GM18858 (cell line): ENCODE measurements at regions not wholly inside any gene's neighbourhood (a gene's known extent, or its start where the extent isn't known, plus 50 kb on each side); places are given as distances from the start of the nearest gene placed in this dataset.

Source experiments
- ATAC-seq: cut with Tn5 transposase; IDR thresholded peaks from one replicate; pipeline ENCODE4 v1.9.1; 2021; ENCODE audit not compliant: unreplicated experiment

GRCh38 chr1:219362702-219363101, 189.0 kb downstream of the LYPLAL1 start:
- ATAC-seq = no peak

DNA sequence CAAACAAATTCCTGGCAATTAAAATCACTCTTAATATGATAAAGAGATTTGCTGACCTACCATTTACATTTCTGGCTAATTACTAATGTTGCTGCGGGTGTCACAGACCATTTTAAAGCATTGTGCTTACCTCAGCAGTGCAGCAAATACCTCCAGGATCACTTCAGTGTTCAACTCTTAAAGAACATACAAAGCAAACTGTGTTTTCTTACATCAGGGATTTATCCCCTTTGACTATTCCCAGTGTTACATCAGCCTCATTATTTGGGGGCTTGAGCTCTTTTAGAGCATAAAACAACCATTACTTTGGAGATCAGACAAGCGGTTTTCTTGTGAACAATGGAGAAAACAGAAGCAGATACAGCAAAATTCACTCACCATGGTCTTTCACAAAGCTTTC, 185.4 kb downstream of the LYPLAL1 start:
- no peak for ATAC-seq

DNA sequence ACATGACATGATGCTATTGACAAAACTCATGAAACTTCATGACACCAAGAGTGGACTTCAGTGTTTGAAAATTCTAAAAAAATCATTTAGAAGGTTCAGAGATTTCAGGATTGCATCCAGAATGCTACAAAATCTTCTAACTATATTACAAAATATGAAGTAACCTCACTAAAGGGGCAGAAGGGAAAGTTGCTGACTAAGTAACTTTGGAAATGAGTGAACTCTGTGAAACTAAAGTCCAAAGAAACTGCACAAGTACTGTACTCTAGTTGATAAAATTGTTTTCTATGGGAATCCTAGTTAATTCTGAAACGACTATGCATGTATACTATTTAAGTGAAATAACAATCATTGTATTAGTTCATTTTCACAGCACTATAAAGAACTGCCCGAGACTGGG, 184.4 kb downstream of the LYPLAL1 start:
- ATAC-seq = no peak

GRCh38 chr1:219354962-219355361, 181.3 kb downstream of the LYPLAL1 start:
- ATAC-seq = no peak

- no peak for ATAC-seq
These were observed 179.4 kb downstream of the LYPLAL1 start for GRCh38 chr1:219352961-219353651.

DNA sequence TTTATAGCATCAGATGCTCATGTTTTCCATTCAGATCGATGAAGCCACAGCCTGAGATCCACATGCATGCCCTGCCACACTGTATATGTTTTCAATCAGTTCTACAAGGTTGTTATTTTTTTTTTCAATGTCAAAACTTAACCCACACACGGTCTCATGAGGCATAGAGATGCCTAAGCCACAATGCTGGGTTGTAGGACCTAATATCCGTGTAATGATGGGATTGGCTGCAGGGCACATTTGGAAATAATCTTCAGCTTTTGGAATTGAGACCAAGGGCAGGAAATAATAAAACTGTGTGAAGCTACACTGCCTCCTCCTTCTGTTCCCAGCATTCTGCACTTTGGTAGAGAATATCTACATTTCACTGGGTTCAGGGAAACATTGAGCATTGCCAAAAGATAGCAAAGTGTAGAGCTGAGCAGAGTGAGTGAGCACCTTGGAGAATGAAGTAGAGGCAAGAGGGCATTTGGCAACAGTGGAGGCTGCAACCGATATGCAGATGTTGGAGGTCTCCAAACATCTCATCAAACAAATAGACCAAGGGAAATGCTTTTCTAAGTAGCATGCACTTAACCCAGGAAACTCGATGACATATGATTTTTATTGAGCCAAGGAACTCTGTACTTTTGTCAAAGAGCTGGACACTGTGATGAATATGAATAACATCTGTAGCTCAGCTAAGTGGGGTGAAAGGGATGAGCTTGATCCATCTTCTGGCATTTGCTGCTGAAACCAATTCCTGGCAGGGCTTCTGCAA, 176.7 kb downstream of the LYPLAL1 start:
- ATAC-seq = no peak

- ATAC-seq = no peak
These were observed 174.3 kb downstream of the LYPLAL1 start for GRCh38 chr1:219347921-219348391.

GRCh38 chr1:219347376-219347775, 173.7 kb downstream of the LYPLAL1 start:
- ATAC-seq = no peak

GRCh38 chr1:219345953-219346352, 172.3 kb downstream of the LYPLAL1 start:
- ATAC-seq = no peak

GRCh38 chr1:219342836-219343235, 169.2 kb downstream of the LYPLAL1 start:
- no peak for ATAC-seq

GRCh38 chr1:219340796-219341195, 167.1 kb downstream of the LYPLAL1 start:
- ATAC-seq = no peak

DNA sequence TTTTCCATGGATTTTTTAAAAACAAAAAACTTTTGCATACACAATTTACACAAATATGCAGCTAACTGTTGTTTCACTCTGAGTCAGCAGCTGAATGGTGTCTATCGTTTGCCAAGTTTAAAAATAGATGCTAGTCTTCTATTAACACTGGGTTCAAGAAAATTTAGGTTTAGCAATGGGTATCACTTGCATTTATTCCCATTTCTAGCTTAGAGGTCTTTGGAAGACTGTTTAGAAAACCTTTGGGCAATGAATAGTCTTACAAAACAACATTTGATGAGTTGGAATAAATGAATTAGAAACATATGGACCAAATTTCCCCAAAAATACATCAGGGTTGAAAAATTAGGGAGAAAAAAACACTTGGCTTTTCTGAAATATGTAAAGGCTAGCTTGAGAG, 165.8 kb downstream of the LYPLAL1 start:
- ATAC-seq = no peak

GRCh38 chr1:219337588-219337987, 163.9 kb downstream of the LYPLAL1 start:
- no peak for ATAC-seq

DNA sequence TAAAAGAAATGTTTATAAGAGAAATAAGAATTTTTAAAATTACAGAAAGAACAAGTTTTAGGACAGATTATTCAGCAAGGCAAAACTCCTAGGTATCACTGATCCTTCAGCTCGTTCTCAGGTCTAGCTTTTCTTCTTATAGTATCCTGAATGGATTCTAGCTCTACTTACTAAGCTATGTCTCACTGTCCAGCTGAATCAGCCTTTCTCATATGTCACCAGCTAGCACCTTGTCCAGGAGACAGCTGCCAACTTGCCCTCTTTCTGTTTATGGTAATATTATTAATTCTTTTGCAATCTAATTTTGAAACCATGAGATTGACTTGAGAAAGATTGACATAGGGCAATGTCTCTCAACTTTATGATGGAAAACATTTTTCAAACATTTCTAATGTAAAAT, 159.9 kb downstream of the LYPLAL1 start:
- ATAC-seq = no peak

DNA sequence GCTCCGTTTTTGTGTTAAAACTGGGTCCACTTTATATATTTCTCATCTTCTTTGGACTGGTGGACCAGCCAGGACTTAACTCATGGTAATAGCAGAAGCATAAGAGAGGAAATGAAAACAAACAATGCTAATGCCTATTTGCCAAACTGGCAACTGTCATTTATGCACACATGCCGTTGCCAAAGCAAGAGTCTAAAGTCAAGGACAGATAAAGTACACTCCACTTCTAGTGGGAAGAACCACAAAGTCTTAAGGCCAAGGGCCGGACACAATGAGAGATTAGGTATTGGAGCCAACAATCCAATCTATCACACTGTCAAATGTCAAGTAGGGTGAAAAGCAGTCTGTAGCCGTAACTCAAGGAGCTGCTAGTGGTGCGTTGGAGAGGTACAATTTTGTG, 157.7 kb downstream of the LYPLAL1 start:
- ATAC-seq = no peak

- no peak for ATAC-seq
These were observed 157.0 kb downstream of the LYPLAL1 start for GRCh38 chr1:219330669-219331068.

DNA sequence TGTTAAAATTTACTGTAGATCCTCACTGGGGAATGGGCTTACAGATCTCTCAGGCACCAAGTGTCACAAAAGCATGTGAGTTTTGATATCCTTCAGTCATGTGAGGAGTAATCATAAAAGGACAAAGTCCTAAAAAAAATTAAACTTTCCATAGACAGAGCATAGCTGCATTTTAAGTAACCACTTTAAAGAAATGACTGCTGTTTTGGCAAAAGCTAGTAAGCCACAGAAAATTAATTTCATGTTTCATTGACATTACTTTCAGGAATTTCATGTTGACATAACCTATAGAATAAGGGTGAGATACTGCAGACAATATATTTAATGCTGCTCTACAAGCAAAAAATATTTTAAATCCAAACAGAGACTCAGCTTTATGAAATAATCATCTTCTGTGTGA, 156.3 kb downstream of the LYPLAL1 start:
- no peak for ATAC-seq

- ATAC-seq = no peak
These were observed 155.9 kb downstream of the LYPLAL1 start for GRCh38 chr1:219329578-219329977.

GRCh38 chr1:219326843-219327242, 153.2 kb downstream of the LYPLAL1 start:
- no peak for ATAC-seq

DNA sequence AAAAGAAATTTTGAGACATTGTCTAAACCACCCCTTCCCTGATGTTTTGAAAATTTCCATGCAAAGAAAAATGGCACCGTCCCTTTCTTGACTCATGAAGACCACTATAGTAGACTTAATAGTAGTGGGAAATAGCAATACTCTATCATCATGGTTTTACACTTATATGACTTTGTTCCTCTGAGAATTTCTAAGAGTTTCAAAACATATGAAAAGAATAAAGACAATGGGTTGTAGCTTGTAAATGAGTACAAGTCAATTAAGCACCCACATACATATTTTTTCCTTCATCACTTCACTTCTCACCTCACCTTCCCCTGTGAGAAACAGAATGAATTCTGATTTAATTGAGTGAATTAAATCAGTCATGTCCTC, 151.7 kb downstream of the LYPLAL1 start:
- no peak for ATAC-seq

GRCh38 chr1:219324629-219325367, 151.1 kb downstream of the LYPLAL1 start:
- no peak for ATAC-seq

- no peak for ATAC-seq
These were observed 150.5 kb downstream of the LYPLAL1 start for GRCh38 chr1:219324171-219324570.
